ENCODE measurements at regions not wholly inside any gene's neighbourhood (a gene's known extent, or its start where the extent isn't known, plus 50 kb on each side); places are given as distances from the start of the nearest gene placed in this dataset.

- Histone ChIP-seq H3K27ac (ENCODE audit: low read depth in 1 of 2, low read length in 2 of 2) (no peak overlapping the region), H2AFZ (ENCODE audit: insufficient read depth, low read depth, low read length, poor library complexity, severe bottlenecking) (no peak overlapping the region), H3K36me3 (replicated peaks in 1 of 2; ENCODE audit: control insufficient read depth in 1 of 2, insufficient read depth in 2 of 2, low read length in 2 of 2) (no peaks in the 10 kb centered on the region), H3K4me1 (ENCODE audit: control insufficient read depth in 1 of 2, insufficient read depth in 2 of 2, low read length in 2 of 2) (peaks cover 5% of the 10 kb centered on the region in 2 donors), H3K9me3 (replicated peaks in 1 of 2; ENCODE audit: control insufficient read depth in 1 of 2, insufficient read depth in 1 of 2, low read length in 2 of 2) (peaks cover 0 to 4% of the 10 kb centered on the region in 2 donors), H4K20me1 (ENCODE audit: insufficient read depth, low read length) (no peaks in the 10 kb centered on the region), H3K9ac (ENCODE audit: insufficient read depth, low read length, poor library complexity, severe bottlenecking) (no peak overlapping the region), H3K4me2 (replicated peaks; ENCODE audit: extremely low read depth, low read length, poor library complexity, severe bottlenecking) (no peak overlapping the region), H3K27me3 (ENCODE audit: control insufficient read depth in 2 of 2, insufficient read depth in 2 of 2, low read length in 2 of 2) (no peaks in the 10 kb centered on the region), H3K79me2 (ENCODE audit: insufficient read depth, low read length) (no peaks in the 10 kb centered on the region), H3K4me3 (replicated peaks in 1 of 3; ENCODE audit: low read depth in 2 of 3, low read length in 3 of 3) (no peak overlapping the region)
- no peak overlapping the region for H3K27ac Mint-ChIP-seq
- intact Hi-C loops (cut with micrococcal nuclease): no loop called here
- H3K27me3 Mint-ChIP-seq (ENCODE audit: low read depth in 3 of 3): peaks cover 0 to 5% (median 3%) of the 10 kb centered on the region in 3 donors
- H3K4me3 Mint-ChIP-seq: no peak overlapping the region
- peaks cover 4% of the 10 kb centered on the region for H3K4me1 Mint-ChIP-seq
- no peak for TF ChIP-seq CTCF (IDR thresholded peaks at IDR 0.05)
- DNase-seq: no peak
- H3K9me3 Mint-ChIP-seq: peaks cover 0 to 10% (median 4%) of the 10 kb centered on the region in 7 donors
- WGBS (ENCODE audit: insufficient coverage): no CpG with 5 or more reads among the region's 2 CpGs
- no peaks in the 10 kb centered on the region for H3K36me3 Mint-ChIP-seq
Measured at GRCh38 chr4:110710070-110710469, 87.2 kb upstream of the PITX2 start.

- no peak overlapping the region for H3K9ac ChIP-seq (ENCODE audit: insufficient read depth, low read length, poor library complexity, severe bottlenecking)
- Mint-ChIP-seq H3K4me1 (no peaks in the 10 kb centered on the region), H3K27me3 (ENCODE audit: low read depth in 3 of 3) (peaks cover 0 to 5% (median 1%) of the 10 kb centered on the region in 3 donors), H3K4me3 (no peak overlapping the region), H3K27ac (no peak overlapping the region), H3K36me3 (no peaks in the 10 kb centered on the region), H3K9me3 (peaks cover 0 to 4% (median 2%) of the 10 kb centered on the region in 7 donors)
- H3K27ac ChIP-seq (ENCODE audit: low read depth in 1 of 2, low read length in 2 of 2): no peak overlapping the region
- intact Hi-C loops (cut with micrococcal nuclease): no loop called here
- H3K4me2 ChIP-seq (replicated peaks; ENCODE audit: extremely low read depth, low read length, poor library complexity, severe bottlenecking): no peak overlapping the region
- no peak for TF ChIP-seq CTCF (IDR thresholded peaks at IDR 0.05)
- H3K9me3 ChIP-seq (replicated peaks in 1 of 2; ENCODE audit: control insufficient read depth in 1 of 2, insufficient read depth in 1 of 2, low read length in 2 of 2): no peaks in the 10 kb centered on the region
- H4K20me1 ChIP-seq (ENCODE audit: insufficient read depth, low read length): no peaks in the 10 kb centered on the region
- DNase-seq: no peak
- no peak overlapping the region for H3K4me3 ChIP-seq (replicated peaks in 1 of 3; ENCODE audit: low read depth in 2 of 3, low read length in 3 of 3)
- no peaks in the 10 kb centered on the region for H3K36me3 ChIP-seq (replicated peaks in 1 of 2; ENCODE audit: control insufficient read depth in 1 of 2, insufficient read depth in 2 of 2, low read length in 2 of 2)
- WGBS (ENCODE audit: insufficient coverage): 83% methylated on average over 1 of the region's 3 CpGs
- no peak overlapping the region for H2AFZ ChIP-seq (ENCODE audit: insufficient read depth, low read depth, low read length, poor library complexity, severe bottlenecking)
- no peaks in the 10 kb centered on the region for H3K27me3 ChIP-seq (ENCODE audit: control insufficient read depth in 2 of 2, insufficient read depth in 2 of 2, low read length in 2 of 2)
- no peaks in the 10 kb centered on the region for H3K79me2 ChIP-seq (ENCODE audit: insufficient read depth, low read length)
- no peaks in the 10 kb centered on the region for H3K4me1 ChIP-seq (ENCODE audit: control insufficient read depth in 1 of 2, insufficient read depth in 2 of 2, low read length in 2 of 2)
Measured at GRCh38 chr4:110712486-110712885, 89.6 kb upstream of the PITX2 start.

All from CD14-positive monocyte (primary cell).